NCI-H2081 (cell line): ENCODE measurements at regions not wholly inside any gene's neighbourhood (a gene's known extent, or its start where the extent isn't known, plus 50 kb on each side); places are given as distances from the start of the nearest gene placed in this dataset.

Source experiments
- DNase-seq, 2 experiments: peaks; one replicate each; lab custom pipeline; 2025; lab: John Stamatoyannopoulos, UW

DNA sequence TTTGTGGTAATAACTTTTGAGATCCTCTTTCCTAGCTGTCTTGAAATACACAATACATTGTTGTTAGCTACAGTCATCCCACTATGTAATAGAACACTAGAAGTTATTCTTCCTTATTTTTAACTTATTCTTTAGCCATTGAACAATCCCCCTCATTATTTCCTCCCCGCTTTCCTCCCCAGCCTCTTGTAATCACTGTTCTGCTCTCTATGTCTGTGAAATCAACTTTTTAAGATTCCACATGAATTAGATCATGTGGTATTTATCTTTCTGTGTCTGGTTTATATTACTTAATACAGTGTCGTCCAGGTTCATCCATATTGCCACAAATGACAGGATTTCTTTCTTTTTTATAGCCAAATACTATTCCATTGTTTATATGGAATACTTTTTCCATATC lies 72.9 kb downstream of the SLC10A2 start:
- no peak for DNase-seq

DNA sequence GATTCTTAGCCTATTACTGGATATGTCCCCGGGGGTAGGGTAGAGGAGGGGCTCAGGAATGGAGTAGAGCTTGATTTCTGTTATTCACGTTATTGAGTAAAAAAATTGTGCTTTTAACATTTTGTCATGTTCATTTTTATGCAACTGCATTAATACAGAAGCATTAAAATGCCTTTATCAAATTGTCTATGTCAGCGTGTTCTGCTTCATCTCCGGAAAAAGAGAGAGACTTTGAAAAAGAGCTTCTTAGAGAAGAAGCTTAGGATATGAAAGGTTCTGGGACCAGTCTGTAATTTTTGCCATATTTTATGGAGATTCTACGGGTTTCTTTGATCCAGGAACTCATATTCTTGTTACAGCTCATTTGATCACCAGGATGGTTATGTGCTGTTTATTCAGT lies 82.0 kb downstream of the SLC10A2 start:
- no peak for DNase-seq

DNA sequence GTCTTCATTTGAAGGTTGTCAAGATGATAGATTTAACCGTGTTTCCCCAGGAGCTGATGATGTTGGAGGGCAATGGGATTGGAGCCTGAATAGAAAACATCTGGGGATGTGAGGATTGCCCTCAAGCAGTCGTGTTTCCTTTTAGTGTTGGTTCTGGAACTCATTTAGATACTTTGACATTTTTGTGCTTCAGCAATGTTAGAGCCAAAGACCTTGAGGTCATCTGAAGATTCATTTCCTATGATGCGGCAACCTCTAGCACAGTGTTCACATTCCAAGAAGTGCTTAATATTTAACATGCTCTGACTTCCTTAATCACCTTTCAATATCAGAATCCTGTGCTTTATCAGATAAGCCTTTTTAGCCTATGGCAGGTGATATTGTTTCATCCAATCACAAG lies 82.7 kb downstream of the SLC10A2 start:
- no peak for DNase-seq

DNA sequence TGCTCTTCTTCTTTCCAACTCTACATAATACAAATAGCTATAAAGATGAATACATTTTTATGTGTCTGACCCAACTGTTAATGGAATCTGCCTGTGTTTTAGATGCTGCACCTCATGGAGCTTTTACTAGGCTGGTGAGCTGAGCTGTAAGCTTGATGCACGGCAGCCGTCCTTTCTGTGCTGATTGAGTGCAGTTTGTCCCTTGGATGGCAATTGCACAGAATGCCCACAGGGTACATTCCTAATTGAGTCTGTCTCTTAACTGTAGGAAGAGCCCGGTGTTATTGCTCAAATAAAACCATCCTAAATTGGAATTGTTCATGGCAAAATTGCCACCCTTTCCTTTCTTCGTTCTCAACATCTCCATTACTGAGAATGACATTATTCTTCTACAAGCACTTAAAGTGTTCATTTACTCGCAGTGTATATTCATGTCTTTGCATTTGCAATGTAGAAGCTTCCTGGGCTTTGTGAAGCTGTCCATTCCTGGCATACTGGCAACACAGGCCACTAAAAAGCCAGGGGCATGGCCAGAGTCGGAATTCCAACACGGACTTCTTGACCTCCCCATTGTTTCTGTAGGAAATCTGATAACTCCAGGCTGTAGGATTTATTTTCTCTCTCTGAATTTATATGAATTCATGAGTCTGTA lies 85.8 kb downstream of the SLC10A2 start:
- no peak for DNase-seq

DNA sequence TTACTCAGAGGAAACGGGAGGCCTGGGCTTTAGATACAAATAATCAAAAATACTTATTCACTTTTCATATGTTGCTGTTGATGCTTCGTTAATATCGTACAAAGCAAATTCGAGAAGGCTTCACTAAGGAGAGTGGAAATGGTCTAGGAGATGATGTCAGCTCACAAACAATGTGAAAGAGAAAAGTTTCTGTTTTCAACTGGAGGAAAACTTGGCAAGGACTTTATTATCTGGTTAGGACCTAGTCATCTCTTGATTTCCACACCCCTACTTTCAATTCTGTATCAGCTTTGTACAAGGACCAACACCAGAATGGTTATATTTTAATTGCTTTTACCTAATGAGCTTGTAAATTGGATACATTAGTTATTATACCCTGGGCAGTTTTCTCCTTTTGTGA lies 88.0 kb downstream of the SLC10A2 start:
- DNase-seq: no peak

DNA sequence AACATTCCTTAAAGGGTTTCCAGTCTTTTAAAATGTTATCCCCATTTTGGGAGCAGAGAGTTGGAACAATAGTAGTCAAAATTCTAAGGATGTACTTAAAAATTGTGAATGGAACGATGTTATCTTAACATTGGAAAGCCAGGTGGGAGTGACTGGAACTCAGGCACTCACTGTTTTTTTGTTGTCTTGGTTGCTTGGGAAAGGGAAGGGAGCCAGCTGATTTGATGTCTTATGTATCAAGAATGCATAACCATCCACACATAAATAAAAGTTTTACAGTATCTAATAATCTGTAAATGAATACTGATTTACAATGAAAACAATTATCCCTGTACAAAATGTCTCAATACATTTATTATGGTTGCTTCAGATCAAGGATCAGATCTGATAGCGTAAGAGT lies 88.7 kb downstream of the SLC10A2 start:
- DNase-seq: no peak

DNA sequence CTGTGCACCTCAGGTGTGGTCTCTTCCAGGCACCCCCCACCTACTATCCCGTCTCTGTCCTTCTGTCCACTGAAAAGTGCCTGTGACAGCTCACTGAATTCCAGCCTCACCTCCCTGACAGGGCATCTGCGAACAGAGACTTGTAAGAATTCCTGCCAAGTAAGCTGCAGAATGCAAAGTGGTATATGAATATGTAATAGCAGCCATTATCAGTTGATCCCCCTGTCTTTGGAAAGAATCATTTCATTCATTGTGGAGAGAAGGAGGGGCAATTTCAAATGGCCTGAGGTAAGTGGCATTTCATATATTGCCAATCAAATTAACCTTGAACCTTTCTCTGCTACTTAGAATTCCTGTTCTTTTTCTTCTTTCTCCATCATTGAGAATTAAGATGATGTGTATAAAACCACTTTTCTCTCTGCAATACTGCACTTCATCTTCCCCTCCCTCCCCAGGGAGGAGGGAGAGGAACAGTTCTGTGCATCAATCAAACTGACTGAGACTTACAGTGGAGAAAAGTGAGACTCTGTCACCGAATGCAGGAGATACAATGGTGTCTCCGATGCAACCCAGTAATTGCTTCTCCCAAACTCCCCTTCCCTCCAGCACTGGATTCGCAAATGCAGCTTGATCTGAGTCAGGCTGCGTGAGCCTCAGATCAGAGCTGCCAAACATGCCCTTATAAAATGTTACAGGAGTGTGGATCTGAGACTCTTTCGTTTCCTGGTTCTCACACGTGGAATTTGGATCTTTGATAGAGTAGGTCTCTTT lies 91.7 kb downstream of the SLC10A2 start:
- DNase-seq: no peak

DNA sequence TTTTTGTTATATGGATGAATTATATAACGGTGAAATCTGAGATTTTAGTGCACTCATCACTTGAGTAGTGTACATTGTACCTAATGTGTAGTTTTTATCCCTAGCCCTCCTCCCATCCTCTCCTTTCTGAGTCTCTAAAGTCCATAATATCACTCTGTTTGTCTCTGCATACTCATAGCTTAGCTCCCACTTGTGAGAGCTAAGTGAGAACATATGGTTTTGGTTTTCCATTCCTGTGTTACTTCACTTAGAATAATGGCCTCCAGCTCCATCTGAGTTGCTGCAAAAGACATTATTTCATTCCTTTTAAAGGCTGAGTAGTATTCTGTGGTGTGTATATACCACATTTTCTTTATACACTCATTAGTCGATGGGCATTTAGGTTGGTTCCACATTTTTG lies 94.0 kb downstream of the SLC10A2 start:
- no peak for DNase-seq

DNA sequence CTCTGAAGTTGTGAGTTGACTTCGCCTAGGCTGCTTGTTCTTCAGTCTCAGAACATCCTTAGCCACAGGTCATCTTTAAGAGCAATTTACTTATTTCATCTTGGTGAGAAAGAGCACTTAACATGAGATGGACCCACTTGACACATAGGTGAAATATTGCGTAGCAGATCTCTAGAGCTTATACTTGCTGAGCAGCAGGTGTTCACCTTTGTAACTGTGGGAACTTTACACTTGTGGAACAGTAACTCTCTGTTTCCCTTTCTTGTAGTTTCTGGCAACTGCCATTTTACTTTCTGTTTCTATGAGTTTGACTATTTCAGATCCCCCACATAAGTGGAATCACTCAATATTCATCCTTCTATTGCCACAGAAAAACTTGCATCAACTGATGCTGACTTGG lies 95.7 kb downstream of the SLC10A2 start:
- no peak for DNase-seq

DNA sequence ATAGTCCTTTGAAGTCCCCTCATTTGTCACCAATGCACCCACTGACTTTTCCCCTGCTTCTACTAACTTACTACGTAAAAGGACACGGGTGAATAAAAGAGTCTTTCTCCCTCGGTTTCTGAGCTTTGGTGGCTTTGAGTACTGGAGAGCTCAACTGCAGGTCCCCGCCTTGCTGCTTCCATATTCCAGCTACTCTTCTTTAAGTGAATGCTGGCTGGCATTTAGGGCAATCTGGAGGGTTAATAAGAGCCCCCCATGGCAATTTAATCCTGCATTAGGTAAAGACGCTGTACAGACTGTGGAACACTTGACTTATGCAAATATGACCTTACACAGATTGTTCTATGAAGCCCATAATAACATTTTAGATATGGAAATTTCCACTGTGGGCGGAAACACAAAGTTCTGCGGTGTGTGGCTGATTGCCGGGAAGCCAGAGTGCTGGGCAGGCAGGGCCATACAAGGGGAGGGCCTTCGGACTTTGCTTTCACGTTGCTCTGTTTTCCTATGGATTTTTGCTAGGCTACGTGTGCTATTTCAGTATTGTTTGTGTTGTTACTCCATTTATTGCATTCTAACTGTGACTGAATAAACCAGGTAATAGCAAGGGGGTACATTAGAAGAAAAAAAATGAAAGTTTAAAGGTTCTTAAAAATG lies 97.5 kb downstream of the SLC10A2 start:
- no peak for DNase-seq

DNA sequence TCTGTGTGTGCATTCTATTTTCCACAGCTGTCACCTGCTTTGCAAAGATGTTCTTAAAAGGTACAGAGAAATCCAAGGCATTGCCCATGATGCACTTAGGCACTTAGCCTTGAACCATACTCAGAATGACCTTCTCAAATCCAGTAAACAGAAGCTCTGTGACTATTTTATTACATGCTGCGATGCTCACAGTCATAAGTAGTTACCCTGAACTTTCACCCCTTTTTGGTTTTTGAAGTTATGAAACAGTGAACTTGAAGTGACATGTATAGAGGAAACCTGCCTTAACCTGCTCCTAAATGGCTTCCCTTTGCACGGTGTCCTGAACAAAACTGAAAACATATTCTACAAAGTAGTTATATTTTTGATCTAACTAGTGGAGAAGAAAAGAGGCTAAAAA lies 100.4 kb downstream of the SLC10A2 start:
- no peak for DNase-seq

DNA sequence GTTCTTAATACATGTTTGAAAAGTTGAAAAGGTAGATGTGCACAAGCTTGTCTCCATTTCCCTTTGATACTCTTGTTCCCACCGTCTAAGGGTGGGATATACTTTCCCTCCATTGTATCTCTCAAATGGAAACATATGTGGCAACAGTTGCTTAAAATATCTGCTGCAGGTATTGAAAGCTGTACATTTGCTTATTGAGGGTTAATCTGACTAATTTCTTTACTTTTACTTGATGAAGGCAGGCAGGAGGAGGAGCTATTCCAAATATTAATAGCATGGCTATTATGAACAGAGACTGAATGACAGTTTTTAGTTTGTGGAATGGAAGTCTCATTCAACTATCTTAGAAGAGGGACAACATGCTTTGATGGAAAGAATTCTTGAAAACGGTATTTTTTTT lies 103.8 kb downstream of the SLC10A2 start:
- no peak for DNase-seq

DNA sequence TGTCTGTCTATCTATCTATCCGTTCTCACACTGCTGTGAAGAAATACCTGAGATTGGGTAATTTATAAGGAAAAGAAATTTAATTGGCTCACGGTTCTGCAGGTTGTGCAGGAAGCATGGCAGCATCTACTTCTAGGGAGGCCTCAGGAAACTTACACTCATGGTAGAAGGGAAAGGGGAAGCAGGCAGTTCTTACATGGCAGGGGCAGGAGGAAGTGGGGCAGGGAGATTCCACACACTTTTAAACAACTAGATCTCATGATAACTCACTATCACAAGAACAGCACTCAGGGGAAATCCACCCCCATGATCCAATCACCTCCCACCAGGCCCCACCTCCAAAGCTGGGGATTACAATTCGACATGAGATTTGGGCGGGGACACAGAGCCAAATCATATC lies 105.3 kb downstream of the SLC10A2 start:
- DNase-seq: no peak

DNA sequence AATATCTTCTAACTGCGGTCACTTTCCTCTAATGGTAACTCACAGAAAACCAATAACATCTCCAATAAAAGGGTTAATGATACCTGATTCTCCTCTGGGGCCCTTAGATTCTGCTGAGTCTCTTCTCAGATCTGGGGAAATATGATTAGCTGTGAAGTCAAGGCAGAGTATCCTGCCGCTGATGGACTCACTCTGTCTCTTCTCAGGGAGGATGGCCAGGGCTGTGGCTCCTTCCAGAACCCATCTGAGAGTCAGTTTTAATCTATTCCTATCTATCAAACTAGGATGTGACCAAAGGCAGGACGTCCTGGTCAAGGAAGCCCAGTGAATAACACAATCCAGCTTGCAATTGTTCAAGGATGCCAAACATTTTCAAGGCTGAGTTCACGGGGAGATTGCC lies 109.8 kb downstream of the SLC10A2 start:
- DNase-seq: no peak

DNA sequence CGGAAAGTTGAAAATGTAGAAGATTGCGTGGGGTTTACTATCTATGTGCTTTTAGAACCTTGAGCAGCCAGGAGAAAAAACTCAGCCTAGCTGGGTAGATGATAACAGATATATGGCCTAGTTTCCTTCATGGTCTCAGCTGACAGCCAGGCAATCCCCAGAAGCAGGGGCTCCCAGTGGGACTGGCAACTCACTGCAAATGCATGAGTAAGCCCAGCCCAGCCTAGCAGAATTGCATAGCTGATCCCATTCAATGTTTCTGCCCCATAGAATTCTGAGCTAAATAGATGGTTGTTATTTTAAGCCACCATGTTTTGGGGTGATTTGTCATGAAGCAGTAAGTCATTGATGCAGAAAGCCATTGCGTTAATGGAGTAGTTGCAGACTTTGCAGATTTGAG lies 108.5 kb downstream of the ERCC5 start:
- DNase-seq: no peak

DNA sequence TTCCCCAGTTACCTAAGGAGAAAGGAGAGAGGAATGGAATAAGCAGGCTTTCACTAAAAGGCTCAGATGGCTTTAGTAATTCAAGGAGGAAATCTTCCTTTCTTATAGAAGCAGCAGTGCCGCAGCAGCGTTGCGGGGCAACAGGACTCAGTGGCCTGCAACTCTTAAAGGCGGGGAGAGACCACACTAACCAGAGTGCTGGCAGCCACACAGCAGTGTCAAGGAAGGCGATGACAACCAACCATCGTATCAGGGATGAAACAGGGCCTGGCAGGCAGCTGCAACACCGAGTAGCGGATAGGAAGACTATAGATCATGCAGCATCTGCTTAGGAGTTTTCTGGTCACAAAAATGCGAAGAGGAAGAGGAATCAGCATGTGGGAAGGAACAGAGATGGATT lies 106.0 kb downstream of the ERCC5 start:
- DNase-seq: no peak

DNA sequence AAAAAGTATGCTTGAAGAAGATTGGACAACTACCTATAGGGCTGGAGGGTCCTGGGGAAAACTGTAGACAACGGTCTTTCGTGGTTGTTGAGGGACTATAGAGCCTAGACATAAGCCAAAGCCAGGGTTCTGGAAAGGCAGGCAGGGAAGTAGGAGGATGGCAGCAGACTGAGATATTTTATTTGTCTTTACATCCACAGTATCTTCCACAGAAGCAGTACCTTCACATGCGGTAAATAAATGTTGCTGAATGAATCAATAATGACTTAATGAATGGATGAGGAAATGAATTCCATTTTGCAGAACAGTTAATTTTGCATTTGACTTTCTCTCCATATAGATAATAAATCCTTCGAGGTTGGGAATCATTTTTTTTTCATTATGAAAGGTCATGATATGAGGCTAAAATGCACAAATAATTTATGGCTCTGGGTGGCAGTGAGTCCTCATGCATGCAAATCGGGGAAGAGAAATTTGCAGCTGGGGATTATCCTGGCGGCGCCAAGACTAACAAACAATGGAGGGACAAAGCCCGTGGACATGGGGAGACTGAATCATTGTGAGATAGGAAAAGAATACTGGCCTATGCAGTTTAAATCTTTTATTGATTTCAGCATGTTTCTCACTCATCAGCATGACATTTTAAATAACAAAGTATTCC lies 102.0 kb downstream of the ERCC5 start:
- DNase-seq: peak; percentile 6 to 50

DNA sequence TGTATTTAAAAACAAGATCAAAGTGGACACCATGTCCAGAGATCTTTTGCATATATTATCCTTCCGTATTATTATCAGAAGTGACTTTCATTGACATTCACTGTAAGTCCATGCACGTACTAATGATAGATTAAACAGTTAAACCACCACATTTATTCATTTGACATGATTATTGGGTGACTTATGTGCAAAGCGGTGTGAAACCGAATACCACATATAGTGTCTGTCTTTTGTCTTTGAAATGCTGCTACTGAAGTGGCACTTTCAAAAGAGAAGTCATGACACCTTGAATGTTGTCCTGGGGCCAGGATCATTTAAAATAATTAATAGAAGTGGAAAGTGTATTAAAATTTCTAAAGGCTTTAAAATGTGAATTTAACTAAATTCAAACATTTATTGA lies 100.1 kb downstream of the ERCC5 start:
- no peak for DNase-seq

DNA sequence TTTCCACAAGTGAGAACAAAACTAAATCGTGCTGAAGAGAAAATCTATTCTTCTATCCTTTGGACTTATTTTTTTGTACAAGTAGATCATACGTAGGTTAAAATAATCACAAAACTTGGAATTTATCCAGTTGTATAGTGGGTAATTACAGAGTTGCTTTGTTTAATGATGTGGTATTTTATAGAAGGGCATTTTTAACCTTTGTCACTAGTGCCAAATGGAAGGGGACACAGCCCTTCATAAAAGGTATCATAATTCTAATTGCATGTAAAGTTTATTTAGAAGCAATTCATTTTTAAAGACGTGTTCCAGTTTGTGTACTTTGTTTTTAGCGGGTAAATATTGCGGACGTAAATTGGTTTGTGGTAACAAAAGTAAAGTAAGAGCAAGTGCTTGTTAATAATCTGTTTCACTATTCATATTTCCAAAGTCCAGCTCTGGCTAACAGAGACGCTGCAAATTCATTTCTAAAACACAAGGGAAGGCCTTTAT lies 99.5 kb downstream of the ERCC5 start:
- DNase-seq: peak; percentile 16 to 83

DNA sequence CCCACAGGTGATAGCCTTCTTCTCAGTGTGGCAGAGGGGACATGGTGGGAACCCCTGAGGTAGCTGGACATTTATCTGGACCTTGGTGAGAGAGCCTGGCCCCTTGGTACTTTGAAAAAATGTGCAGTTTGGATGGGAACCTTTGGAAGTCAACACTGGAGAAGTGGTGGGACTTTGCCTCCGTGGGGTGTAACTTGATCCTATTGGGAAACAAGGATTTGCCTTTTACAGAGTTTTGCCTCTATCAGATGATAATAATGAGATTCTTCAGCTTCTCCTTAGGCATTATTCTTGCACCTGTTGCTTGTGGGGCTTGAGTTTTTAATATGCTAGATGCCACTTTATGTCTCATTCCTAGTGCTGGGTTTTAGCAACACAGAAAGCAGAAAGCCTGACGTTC lies 99.0 kb downstream of the ERCC5 start:
- no peak for DNase-seq

DNA sequence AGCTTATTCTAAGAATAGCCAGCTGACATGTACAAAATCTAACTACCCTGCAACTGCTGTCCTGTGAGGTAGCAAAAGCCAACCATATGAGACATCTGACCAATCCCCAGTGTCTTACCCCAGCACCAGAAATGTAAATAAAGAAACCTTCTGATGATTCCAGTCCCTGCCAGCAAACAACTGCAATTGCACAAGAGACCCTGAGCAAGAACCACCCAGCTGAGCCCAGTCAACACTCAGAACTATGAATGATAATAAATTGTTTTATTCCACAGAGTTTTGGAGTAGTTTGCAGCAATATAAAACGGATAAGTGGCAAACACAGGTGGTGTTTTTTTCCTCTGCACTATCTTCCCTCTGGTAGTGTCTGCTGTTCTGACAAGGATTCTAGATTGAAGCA lies 94.9 kb downstream of the ERCC5 start:
- DNase-seq: no peak

DNA sequence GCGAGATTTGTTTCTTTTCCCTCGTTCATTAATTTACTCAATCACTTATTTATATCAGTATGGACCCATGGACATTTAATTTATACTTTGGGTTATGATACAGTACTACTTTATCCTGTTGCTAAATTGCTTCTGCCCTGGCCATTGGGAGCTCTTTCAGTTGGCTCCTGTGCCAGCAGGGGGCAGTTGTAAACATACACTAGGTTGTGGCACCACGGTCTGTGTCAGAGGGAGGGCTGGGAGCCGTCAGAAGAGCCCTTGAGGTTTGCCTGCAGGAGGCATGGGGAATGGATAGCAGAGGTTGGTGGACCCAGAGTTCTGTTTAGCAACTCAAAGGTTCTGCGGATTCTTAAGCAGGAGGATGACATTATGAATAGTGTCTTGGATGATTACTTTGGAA lies 94.3 kb downstream of the ERCC5 start:
- DNase-seq: no peak

DNA sequence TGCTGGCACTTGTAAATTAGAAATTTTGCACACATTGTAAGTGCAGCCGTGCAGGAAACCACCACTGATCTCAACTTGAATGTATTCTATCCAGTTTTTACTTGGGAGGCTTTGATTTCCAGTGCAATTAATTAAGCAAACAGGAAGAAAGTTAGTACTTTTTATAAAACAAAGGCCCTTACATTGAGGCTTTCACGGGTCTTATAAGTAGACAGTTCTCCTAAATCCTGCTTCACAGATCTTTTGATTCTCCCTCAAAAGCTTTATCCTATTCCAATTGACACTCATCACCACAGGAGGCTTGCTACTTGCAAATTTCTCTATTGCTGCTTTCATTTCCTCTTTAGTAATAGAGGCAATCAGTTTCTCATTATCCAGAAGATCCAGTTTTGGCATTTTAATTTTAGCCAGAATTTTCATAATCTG lies 90.1 kb downstream of the ERCC5 start:
- DNase-seq: no peak
